ENCODE measurements at regions not wholly inside any gene's neighbourhood (a gene's known extent, or its start where the extent isn't known, plus 50 kb on each side); places are given as distances from the start of the nearest gene placed in this dataset.

- no peak for TF ChIP-seq ZBTB7A (IDR thresholded peaks at IDR 0.05; ENCODE audit: low read depth)
- no peak for TF ChIP-seq YY1 (IDR thresholded peaks at IDR 0.05; ENCODE audit: low read depth)
- TF ChIP-seq RAD21 (IDR thresholded peaks at IDR 0.05; ENCODE audit: low read depth): no peak
- TF ChIP-seq NFIC (IDR thresholded peaks at IDR 0.05): no peak
- TF ChIP-seq EP300 (IDR thresholded peaks at IDR 0.05; ENCODE audit: borderline replicate concordance): no peak
- TF ChIP-seq TEAD4 (IDR thresholded peaks at IDR 0.05): no peak
- TF ChIP-seq REST (IDR thresholded peaks at IDR 0.05; ENCODE audit: low read depth): no peak
- no peak for TF ChIP-seq TAF1 (IDR thresholded peaks at IDR 0.05; ENCODE audit: low read depth)
- TF ChIP-seq, protein P1, sequence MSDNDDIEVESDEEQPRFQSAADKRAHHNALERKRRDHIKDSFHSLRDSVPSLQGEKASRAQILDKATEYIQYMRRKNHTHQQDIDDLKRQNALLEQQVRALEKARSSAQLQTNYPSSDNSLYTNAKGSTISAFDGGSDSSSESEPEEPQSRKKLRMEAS (IDR thresholded peaks at IDR 0.05): no peak
- TF ChIP-seq TCF12 (IDR thresholded peaks at IDR 0.05; ENCODE audit: low read depth): no peak
- TF ChIP-seq CREB1 (IDR thresholded peaks at IDR 0.05; ENCODE audit: low read depth): no peak
- no peak for TF ChIP-seq EGR1 (IDR thresholded peaks at IDR 0.05)
- TF ChIP-seq, protein P2, sequence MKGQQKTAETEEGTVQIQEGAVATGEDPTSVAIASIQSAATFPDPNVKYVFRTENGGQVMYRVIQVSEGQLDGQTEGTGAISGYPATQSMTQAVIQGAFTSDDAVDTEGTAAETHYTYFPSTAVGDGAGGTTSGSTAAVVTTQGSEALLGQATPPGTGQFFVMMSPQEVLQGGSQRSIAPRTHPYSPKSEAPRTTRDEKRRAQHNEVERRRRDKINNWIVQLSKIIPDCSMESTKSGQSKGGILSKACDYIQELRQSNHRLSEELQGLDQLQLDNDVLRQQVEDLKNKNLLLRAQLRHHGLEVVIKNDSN (IDR thresholded peaks at IDR 0.05): no peak
Measured at GRCh38 chr4:134740290-134740689, 538.7 kb upstream of the PABPC4L start.
